MM.1S (cell line): ENCODE measurements at regions not wholly inside any gene's neighbourhood (a gene's known extent, or its start where the extent isn't known, plus 50 kb on each side); places are given as distances from the start of the nearest gene placed in this dataset.

ENCODE experiments used
- DNase-seq: peaks from one replicate; pipeline ENCODE4 v3.0.0-alpha.2; 2015
- H2AFZ ChIP-seq: fragments of 300-600 bp; sonication (generic); 2 replicates; pipeline ENCODE4 v1.6.0; 2016; ENCODE audit warnings: antibody characterized with exemption, low read length
- H3F3A ChIP-seq: fragments of 300-600 bp; sonication (generic); 2 replicates; pipeline ENCODE4 v1.6.1; 2016; ENCODE audit warnings: mild to moderate bottlenecking, antibody characterized with exemption, low read length, moderate library complexity, mixed read lengths; ENCODE audit not compliant: insufficient read depth
- H3K27ac ChIP-seq: fragments of 300-600 bp; sonication (generic); 2 replicates; pipeline ENCODE4 v1.5.1; 2016; ENCODE audit warnings: mild to moderate bottlenecking, low read length
- H3K27me3 ChIP-seq: fragments of 300-600 bp; sonication (generic); replicated peaks from 2 replicates; pipeline ENCODE4 v1.6.0; 2016; ENCODE audit warnings: low read length; ENCODE audit not compliant: insufficient read depth
- H3K36me3 ChIP-seq: fragments of 300-600 bp; sonication (generic); replicated peaks from 2 replicates; pipeline ENCODE4 v1.6.1; 2016; ENCODE audit warnings: mild to moderate bottlenecking, low read length, mixed read lengths; ENCODE audit not compliant: insufficient read depth
- H3K4me1 ChIP-seq: fragments of 300-600 bp; sonication (generic); 2 replicates; pipeline ENCODE4 v1.6.1; 2016; ENCODE audit warnings: low read length, mixed read lengths
- H3K4me2 ChIP-seq: fragments of 300-600 bp; sonication (generic); 2 replicates; pipeline ENCODE4 v1.6.0; 2016; ENCODE audit warnings: low read depth, low read length
- H3K4me3 ChIP-seq: fragments of 300-600 bp; sonication (generic); 2 replicates; pipeline ENCODE4 v1.5.1; 2016; ENCODE audit warnings: low read length, mixed read lengths
- H3K79me2 ChIP-seq: fragments of 300-600 bp; sonication (generic); 2 replicates; pipeline ENCODE4 v1.6.1; 2016; ENCODE audit warnings: mixed run types, low read length, mixed read lengths
- H3K9ac ChIP-seq: fragments of 300-600 bp; sonication (generic); 2 replicates; pipeline ENCODE4 v1.6.1; 2016; ENCODE audit warnings: low read length, mixed read lengths
- H3K9me2 ChIP-seq: fragments of 300-600 bp; sonication (generic); replicated peaks from 2 replicates; pipeline ENCODE4 v1.6.1; 2016; ENCODE audit warnings: mild to moderate bottlenecking, low read length, mixed read lengths; ENCODE audit not compliant: insufficient read depth
- H3K9me3 ChIP-seq: fragments of 300-600 bp; sonication (generic); replicated peaks from 2 replicates; pipeline ENCODE4 v1.6.1; 2016; ENCODE audit warnings: mild to moderate bottlenecking, low read length, mixed read lengths; ENCODE audit not compliant: insufficient read depth
- H4K20me1 ChIP-seq: fragments of 300-600 bp; sonication (generic); 2 replicates; pipeline ENCODE4 v1.6.1; 2016; ENCODE audit warnings: mild to moderate bottlenecking, low read length, moderate library complexity, mixed read lengths; ENCODE audit not compliant: insufficient read depth
- EZH2 ChIP-seq: fragments of 300-600 bp; sonication (generic); optimal IDR thresholded peaks from 2 replicates; pipeline ENCODE3; 2017; ENCODE audit warnings: low read depth, mild to moderate bottlenecking, antibody characterized with exemption, low read length, mixed read lengths
- EZH2phosphoT487 ChIP-seq: fragments of 300-600 bp; sonication (generic); IDR thresholded peaks from 2 replicates; pipeline ENCODE4 v1.6.1; 2018; ENCODE audit warnings: antibody characterized with exemption, low read length
- TF ChIP-seq, protein P1 (sequence below): fragments of 300-600 bp; sonication (generic); IDR thresholded peaks from 2 replicates; pipeline ENCODE4 v1.5.1; 2016; ENCODE audit warnings: antibody characterized with exemption, low read length, mixed read lengths

DNA sequence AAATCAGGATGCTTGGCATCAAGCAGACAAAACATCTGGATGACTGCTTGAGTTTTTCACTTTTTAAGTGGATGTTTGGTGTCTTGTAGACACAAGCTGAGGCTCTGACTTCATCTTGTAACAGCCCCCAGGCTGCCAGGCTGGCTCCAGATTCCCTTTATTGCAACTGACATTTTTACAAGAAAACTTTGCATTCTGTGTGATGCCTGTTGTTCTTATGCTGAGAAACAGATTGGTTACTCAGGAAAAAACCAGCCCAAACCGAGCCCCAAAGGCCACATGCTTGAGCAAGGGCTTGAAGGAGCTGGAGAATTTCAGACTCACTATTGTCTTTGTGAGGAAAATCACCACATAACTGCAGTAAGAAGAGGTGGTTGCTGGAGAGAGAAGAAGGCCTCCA is 98.4 kb upstream of the PREP start:
- Histone ChIP-seq H3F3A (no peaks in the 10 kb centered on the region), H3K27me3 (no peaks in the 10 kb centered on the region), H3K9me3 (no peaks in the 10 kb centered on the region), H3K4me2 (no peak overlapping the region), H2AFZ (no peak overlapping the region), H3K9me2 (no peaks in the 10 kb centered on the region), H4K20me1 (no peaks in the 10 kb centered on the region), H3K36me3 (no peaks in the 10 kb centered on the region), H3K4me3 (no peak overlapping the region), H3K27ac (no peak overlapping the region), H3K4me1 (peaks cover 10% of the 10 kb centered on the region), H3K79me2 (no peaks in the 10 kb centered on the region), H3K9ac (no peak overlapping the region)
- DNase-seq, result no peak
- TF ChIP-seq EZH2 (no peak), EZH2phosphoT487 (no peak)
- TF ChIP-seq, protein P1, sequence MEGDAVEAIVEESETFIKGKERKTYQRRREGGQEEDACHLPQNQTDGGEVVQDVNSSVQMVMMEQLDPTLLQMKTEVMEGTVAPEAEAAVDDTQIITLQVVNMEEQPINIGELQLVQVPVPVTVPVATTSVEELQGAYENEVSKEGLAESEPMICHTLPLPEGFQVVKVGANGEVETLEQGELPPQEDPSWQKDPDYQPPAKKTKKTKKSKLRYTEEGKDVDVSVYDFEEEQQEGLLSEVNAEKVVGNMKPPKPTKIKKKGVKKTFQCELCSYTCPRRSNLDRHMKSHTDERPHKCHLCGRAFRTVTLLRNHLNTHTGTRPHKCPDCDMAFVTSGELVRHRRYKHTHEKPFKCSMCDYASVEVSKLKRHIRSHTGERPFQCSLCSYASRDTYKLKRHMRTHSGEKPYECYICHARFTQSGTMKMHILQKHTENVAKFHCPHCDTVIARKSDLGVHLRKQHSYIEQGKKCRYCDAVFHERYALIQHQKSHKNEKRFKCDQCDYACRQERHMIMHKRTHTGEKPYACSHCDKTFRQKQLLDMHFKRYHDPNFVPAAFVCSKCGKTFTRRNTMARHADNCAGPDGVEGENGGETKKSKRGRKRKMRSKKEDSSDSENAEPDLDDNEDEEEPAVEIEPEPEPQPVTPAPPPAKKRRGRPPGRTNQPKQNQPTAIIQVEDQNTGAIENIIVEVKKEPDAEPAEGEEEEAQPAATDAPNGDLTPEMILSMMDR, result no peak

DNA sequence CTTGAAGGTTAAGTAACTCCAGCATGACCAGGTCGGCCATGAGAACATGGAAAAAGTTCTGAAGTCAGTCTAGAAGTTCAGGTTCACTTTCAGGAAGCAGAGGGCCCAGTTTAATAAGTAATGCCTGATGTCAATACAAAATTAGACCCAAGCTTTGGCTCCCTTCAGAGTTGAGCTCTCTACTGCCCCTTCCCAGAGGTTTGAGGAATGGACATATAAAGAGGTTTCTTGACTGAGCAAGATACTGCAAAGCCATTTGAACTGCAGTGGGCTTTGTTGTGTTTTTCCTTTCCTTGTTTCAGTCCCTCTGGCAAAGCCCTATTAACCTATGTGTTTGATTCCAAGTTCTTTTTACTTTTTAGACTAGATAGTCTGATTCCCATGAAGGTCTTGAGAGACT is 97.8 kb upstream of the PREP start:
- Histone ChIP-seq H3K4me1 (peaks cover 11% of the 10 kb centered on the region), H3K4me2 (no peak overlapping the region), H4K20me1 (no peaks in the 10 kb centered on the region), H3K9me2 (no peaks in the 10 kb centered on the region), H3F3A (no peaks in the 10 kb centered on the region), H3K4me3 (no peak overlapping the region), H3K27me3 (no peaks in the 10 kb centered on the region), H3K79me2 (no peaks in the 10 kb centered on the region), H3K36me3 (no peaks in the 10 kb centered on the region), H3K27ac (no peak overlapping the region), H3K9me3 (no peaks in the 10 kb centered on the region), H3K9ac (no peak overlapping the region), H2AFZ (no peak overlapping the region)
- DNase-seq, result no peak
- TF ChIP-seq EZH2phosphoT487, result no peak
- TF ChIP-seq, protein P1, result no peak
- no peak for TF ChIP-seq EZH2

DNA sequence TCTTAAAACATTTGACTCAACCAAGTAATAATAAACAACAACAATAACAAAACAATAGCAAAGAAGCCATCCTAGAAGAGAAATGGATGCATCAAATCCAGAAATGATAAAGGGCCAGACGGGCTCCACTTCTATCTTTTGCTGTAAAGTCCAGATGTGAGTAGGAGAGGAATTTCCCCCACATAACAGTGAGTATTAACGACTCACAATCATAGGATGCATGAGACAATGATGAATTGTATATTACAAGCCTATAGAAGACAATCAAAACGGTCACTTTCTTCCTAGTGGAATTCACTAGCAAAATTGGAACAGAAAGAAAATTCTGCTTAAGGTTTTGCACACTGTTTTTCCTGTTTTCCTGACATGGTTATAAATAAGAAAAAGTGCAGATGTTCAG is 97.0 kb upstream of the PREP start:
- Histone ChIP-seq H3K36me3 (no peaks in the 10 kb centered on the region), H3K9me3 (no peaks in the 10 kb centered on the region), H3K79me2 (no peaks in the 10 kb centered on the region), H3K27ac (no peak overlapping the region), H3F3A (no peaks in the 10 kb centered on the region), H3K9me2 (no peaks in the 10 kb centered on the region), H3K27me3 (no peaks in the 10 kb centered on the region), H3K9ac (no peak overlapping the region), H4K20me1 (no peaks in the 10 kb centered on the region), H3K4me3 (no peak overlapping the region), H2AFZ (no peak overlapping the region), H3K4me1 (peaks cover 17% of the 10 kb centered on the region), H3K4me2 (no peak overlapping the region)
- no peak for TF ChIP-seq EZH2
- TF ChIP-seq EZH2phosphoT487, result no peak
- TF ChIP-seq, protein P1, result no peak
- DNase-seq, result no peak
